ENCODE measurements at regions not wholly inside any gene's neighbourhood (a gene's known extent, or its start where the extent isn't known, plus 50 kb on each side); places are given as distances from the start of the nearest gene placed in this dataset.
"Not testable (repeated sequence)": the region's sequence is repeated elsewhere in the genome, so short reads cannot be mapped to it uniquely, and the experiment has no call there.

GRCh38 chr1:189036628-189037027 is 1441.0 kb downstream of the BRINP3 start:
- no peak for DNase-seq (ENCODE audit: low spot score)

GRCh38 chr1:189046127-189046526 is 1431.5 kb downstream of the BRINP3 start:
- no peak for DNase-seq (ENCODE audit: low spot score)

- DNase-seq (ENCODE audit: low spot score), result no peak
Measured at GRCh38 chr1:189084811-189085210, 1392.9 kb downstream of the BRINP3 start.

- no peak for DNase-seq (ENCODE audit: low spot score)
Measured at GRCh38 chr1:189103956-189104355, 1373.7 kb downstream of the BRINP3 start.

GRCh38 chr1:189117072-189117770 is 1360.4 kb downstream of the BRINP3 start:
- DNase-seq (ENCODE audit: low spot score), result no peak

GRCh38 chr1:189121941-189122340 is 1355.7 kb downstream of the BRINP3 start:
- no peak for DNase-seq (ENCODE audit: low spot score)

- no peak for DNase-seq (ENCODE audit: low spot score)
Measured at GRCh38 chr1:189125694-189126093, 1352.0 kb downstream of the BRINP3 start.

- no peak for DNase-seq (ENCODE audit: low spot score)
Measured at GRCh38 chr1:189131576-189131975, 1346.1 kb downstream of the BRINP3 start.

GRCh38 chr1:189139748-189140147 is 1337.9 kb downstream of the BRINP3 start:
- DNase-seq (ENCODE audit: low spot score), result not testable (repeated sequence)

- no peak for DNase-seq (ENCODE audit: low spot score)
Measured at GRCh38 chr1:189141056-189141455, 1336.6 kb downstream of the BRINP3 start.

GRCh38 chr1:189149547-189150375 is 1327.9 kb downstream of the BRINP3 start:
- DNase-seq (ENCODE audit: low spot score), result no peak

GRCh38 chr1:189150624-189151023 is 1327.0 kb downstream of the BRINP3 start:
- no peak for DNase-seq (ENCODE audit: low spot score)

- DNase-seq (ENCODE audit: low spot score), result no peak
Measured at GRCh38 chr1:189151361-189151760, 1326.3 kb downstream of the BRINP3 start.

GRCh38 chr1:189152685-189153084 is 1325.0 kb downstream of the BRINP3 start:
- no peak for DNase-seq (ENCODE audit: low spot score)

GRCh38 chr1:189158155-189158554 is 1319.5 kb downstream of the BRINP3 start:
- no peak for DNase-seq (ENCODE audit: low spot score)

GRCh38 chr1:189175889-189176288 is 1301.8 kb downstream of the BRINP3 start:
- DNase-seq (ENCODE audit: low spot score), result no peak

- no peak for DNase-seq (ENCODE audit: low spot score)
Measured at GRCh38 chr1:189180057-189180456, 1297.6 kb downstream of the BRINP3 start.

GRCh38 chr1:189185097-189185496 is 1292.6 kb downstream of the BRINP3 start:
- DNase-seq (ENCODE audit: low spot score), result no peak

GRCh38 chr1:189192741-189193520 is 1284.7 kb downstream of the BRINP3 start:
- DNase-seq (ENCODE audit: low spot score), result no peak

GRCh38 chr1:189205863-189206262 is 1271.8 kb downstream of the BRINP3 start:
- DNase-seq (ENCODE audit: low spot score), result no peak

GRCh38 chr1:189206617-189207016 is 1271.0 kb downstream of the BRINP3 start:
- DNase-seq (ENCODE audit: low spot score), result no peak

- DNase-seq (ENCODE audit: low spot score), result no peak
Measured at GRCh38 chr1:189211742-189212141, 1265.9 kb downstream of the BRINP3 start.

GRCh38 chr1:189212606-189213005 is 1265.1 kb downstream of the BRINP3 start:
- no peak for DNase-seq (ENCODE audit: low spot score)
